H7 (cell line): ENCODE measurements at regions not wholly inside any gene's neighbourhood (a gene's known extent, or its start where the extent isn't known, plus 50 kb on each side); places are given as distances from the start of the nearest gene placed in this dataset.

Source experiments
- DNase-seq: peaks from one replicate; pipeline ENCODE4 v3.0.0; 2012
- H3K27me3 ChIP-seq: 2 replicates; pipeline ENCODE4 v1.6.0; 2011; ENCODE audit warnings: mild to moderate bottlenecking, low read length; ENCODE audit not compliant: control insufficient read depth, insufficient read depth
- H3K36me3 ChIP-seq: replicated peaks from 2 replicates; pipeline ENCODE4 v1.5.1; 2011; ENCODE audit warnings: low read length; ENCODE audit not compliant: control insufficient read depth, insufficient read depth
- H3K4me3 ChIP-seq: 2 replicates; pipeline ENCODE4 v1.5.1; 2011; ENCODE audit warnings: low read depth, mild to moderate bottlenecking, control low read depth, low read length, moderate library complexity; ENCODE audit not compliant: insufficient read depth

GRCh38 chr20:6715401-6715941 lies 52.0 kb upstream of the BMP2 start:
- no peak overlapping the region for H3K4me3 ChIP-seq
- no peaks in the 10 kb centered on the region for H3K36me3 ChIP-seq
- no peak for DNase-seq
- no peaks in the 10 kb centered on the region for H3K27me3 ChIP-seq

DNA sequence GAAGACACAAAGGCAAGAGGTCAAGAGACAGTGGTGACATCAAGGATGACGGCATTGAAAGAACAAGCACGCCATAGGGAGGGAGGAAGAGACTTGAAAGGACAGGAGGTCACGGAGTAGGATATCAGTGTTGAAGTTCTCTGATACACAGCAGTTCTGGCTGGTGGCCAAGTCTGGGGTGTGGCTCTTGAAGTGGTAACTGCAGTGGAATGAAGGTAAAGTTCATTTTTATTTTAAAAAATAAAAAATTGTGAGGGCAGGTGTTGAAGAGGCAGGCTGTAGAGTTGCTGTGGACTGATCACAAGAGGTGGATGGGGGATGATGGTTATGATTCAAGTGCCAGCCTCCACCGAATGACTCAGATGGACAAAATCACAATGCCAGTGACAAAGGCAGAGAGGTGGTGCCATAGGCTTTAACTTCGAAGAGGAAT lies 53.2 kb upstream of the BMP2 start:
- no peaks in the 10 kb centered on the region for H3K27me3 ChIP-seq
- no peaks in the 10 kb centered on the region for H3K36me3 ChIP-seq
- no peak for DNase-seq
- no peak overlapping the region for H3K4me3 ChIP-seq

GRCh38 chr20:6711951-6712649 lies 55.4 kb upstream of the BMP2 start:
- DNase-seq: no peak
- Histone ChIP-seq H3K27me3 (no peaks in the 10 kb centered on the region), H3K4me3 (no peak overlapping the region), H3K36me3 (no peaks in the 10 kb centered on the region)

DNA sequence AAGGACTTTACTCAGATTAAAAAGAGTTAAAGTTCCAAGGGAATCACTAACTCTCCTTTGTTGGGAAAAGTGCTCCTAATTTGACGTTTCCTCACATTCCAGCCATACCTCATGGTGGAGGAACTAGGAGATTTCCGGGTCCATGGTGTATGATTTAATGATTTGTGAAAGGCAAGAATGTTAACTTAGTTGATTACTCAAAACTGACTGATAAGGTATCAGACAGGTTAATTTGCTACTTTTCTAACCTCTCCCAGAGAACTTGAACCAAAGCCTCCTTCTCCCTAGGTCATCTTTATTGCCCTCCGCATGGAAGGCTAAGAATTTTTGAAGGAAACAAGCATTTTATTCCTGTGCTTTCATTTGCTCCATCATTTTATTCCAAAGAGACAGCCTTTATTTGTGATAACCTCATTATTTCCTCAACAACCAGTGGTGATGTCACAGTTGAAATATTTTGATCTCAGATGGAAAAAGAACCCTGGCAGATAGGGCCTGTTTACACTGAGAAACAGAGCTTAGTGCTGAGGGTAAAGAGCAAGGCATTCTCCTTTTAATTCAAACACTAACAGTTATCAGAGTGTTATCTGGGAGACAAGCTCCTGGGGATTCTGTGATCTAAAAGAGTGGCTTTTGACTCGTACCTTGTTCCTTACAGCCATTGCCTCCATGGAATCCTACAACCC lies 57.4 kb upstream of the BMP2 start:
- Histone ChIP-seq H3K27me3 (no peaks in the 10 kb centered on the region), H3K4me3 (no peak overlapping the region), H3K36me3 (no peaks in the 10 kb centered on the region)
- no peak for DNase-seq

DNA sequence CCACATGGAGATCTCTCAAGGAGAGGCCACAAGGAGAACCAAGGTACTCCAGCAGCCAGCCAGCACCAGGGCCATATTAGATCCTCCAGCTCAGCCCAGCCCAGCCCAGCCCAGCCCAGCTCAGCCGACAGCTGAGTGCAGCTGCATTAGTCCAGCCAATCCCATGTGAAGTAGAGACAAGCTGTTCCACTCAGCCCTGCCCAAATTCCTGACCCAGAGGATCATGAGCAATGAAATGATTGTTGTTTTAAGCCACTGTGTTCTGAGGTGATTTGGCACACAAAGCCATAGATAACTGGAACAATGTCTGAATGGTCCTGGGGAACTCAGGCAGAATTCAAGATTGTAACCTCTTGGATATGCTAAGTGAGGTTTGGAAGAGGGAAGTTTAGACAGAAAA lies 59.5 kb upstream of the BMP2 start:
- no peaks in the 10 kb centered on the region for H3K36me3 ChIP-seq
- no peak overlapping the region for H3K4me3 ChIP-seq
- DNase-seq: no peak
- no peaks in the 10 kb centered on the region for H3K27me3 ChIP-seq

GRCh38 chr20:6707321-6707831 lies 60.1 kb upstream of the BMP2 start:
- Histone ChIP-seq H3K36me3 (no peaks in the 10 kb centered on the region), H3K4me3 (no peak overlapping the region), H3K27me3 (no peaks in the 10 kb centered on the region)
- DNase-seq: no peak

GRCh38 chr20:6705926-6706548 lies 61.4 kb upstream of the BMP2 start:
- no peaks in the 10 kb centered on the region for H3K36me3 ChIP-seq
- no peaks in the 10 kb centered on the region for H3K27me3 ChIP-seq
- no peak overlapping the region for H3K4me3 ChIP-seq
- no peak for DNase-seq

DNA sequence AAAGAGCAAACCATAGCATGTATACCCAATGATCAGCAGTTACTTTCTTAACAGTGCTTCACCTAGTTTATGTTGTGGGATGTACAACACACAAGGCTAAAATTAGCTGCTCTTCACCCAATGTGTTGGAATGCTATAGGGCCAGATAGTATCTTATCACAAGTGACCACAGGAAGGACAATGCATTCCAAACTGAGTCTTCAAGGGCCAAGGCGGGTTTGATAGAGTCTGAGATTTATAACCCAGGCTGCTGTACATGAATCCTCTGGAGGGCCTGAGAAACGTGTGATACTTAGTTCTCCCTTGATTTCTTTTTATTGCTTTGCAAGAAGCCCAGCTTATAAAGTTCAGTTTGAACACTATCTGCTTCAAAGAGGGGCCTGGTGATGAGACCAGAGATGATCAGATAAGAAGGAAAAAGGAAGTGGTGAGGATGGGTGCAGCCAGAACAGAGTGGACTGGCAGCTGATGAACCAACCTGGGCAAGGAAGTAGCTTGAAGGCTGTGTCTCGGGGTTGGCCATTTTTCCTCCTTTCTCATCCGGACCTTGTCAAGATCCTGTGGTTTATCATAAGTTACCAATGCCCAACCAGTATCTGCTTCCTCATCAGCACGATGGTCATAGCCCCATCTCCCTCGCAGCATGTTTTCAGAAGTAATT lies 62.2 kb upstream of the BMP2 start:
- no peak for DNase-seq
- Histone ChIP-seq H3K36me3 (no peaks in the 10 kb centered on the region), H3K4me3 (no peak overlapping the region), H3K27me3 (no peaks in the 10 kb centered on the region)

DNA sequence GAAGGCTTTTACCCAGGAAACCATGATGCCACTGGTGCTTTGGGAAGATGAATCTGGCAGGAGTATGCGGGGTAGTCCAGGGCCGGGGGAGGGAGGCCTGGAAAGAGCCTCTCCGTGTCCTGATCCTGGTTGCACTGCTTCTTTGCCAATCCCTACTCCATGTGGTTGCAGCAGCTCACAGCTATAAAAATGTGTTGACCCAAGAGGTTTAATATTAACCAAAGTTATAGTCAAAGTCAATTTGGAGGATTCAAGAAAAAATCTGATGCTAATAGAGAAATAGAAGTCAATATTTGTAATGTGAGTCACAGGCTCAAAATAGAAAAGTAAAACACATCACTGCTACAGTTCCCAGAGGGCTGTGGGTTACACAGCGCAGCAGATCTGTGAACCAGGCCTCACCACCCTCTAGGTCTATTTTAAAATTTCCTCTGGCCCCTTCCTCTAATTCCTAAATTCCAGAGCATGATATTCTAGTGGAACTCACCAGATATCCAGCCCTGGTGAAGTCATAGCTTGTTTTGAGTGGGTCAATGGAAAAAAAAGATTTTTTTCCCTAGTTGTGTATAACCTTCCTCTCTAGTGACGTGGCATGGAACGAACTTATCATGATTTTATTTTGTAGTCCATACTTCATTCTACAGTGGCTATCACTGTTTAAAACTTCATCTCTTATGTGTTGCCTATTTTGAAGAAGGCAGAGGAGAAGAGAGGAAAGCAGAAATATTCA lies 63.2 kb upstream of the BMP2 start:
- no peak overlapping the region for H3K4me3 ChIP-seq
- no peak for DNase-seq
- no peaks in the 10 kb centered on the region for H3K27me3 ChIP-seq
- no peaks in the 10 kb centered on the region for H3K36me3 ChIP-seq

- Histone ChIP-seq H3K36me3 (no peaks in the 10 kb centered on the region), H3K4me3 (no peak overlapping the region), H3K27me3 (no peaks in the 10 kb centered on the region)
- no peak for DNase-seq
Measured at GRCh38 chr20:6703656-6704055, 63.8 kb upstream of the BMP2 start.

GRCh38 chr20:6703047-6703446 lies 64.4 kb upstream of the BMP2 start:
- Histone ChIP-seq H3K36me3 (no peaks in the 10 kb centered on the region), H3K4me3 (no peak overlapping the region), H3K27me3 (no peaks in the 10 kb centered on the region)
- DNase-seq: no peak

DNA sequence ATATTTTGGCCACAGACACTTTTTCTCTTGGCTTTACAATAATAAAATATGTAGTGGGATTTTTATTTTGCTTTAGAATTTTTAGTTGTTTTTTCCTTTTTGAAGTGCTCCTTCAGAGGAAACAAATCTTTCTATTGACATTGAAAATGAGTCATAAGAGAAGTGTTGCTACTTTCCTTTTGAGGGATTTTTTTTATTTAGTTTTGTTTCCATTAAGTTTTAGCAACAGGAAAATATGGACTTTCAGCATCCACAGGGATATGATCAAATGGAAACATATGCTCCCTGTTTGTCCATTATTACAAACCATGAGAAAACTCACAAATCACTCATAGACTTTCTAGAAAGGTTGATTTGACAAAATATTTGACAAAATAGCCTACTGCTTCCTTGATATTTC lies 65.3 kb upstream of the BMP2 start:
- no peaks in the 10 kb centered on the region for H3K36me3 ChIP-seq
- no peak for DNase-seq
- H3K27me3 ChIP-seq: no peaks in the 10 kb centered on the region
- no peak overlapping the region for H3K4me3 ChIP-seq

DNA sequence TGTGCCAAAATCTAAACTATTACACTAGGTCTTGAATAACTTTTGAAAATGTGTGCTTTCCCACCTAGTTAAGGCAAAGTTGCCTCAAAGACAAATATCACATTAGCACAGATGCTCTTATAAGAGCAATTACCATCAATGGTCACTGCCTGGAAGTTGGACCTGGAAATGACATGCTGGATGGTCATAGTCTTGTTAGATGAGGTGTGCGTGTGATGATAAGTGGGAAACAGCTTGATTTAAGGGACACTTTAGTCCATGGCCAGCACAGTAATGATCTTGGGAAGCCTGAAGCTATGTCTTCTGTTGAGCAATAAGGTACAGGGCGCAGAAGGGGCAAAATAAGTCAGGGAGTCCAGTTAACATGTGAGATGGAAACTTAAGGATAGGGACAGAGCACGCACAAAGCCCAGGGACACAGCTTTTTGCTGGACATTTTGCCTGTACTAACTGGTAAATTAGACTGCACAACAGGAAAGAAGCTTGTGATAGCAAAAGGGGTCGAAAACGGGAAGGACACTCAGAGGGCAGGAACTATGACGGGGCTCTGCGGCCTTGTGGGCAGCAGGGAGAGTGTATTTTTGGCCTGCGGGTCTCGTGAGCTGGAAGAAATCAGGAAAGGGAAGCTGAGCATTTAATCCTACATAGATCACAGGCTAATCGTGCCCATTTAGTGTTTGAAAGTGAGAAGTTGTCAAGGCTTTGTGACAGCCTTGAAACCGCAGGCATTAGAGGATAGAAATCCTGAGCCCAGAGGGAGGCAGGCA lies 66.7 kb upstream of the BMP2 start:
- DNase-seq: no peak
- Histone ChIP-seq H3K27me3 (no peaks in the 10 kb centered on the region), H3K36me3 (no peaks in the 10 kb centered on the region), H3K4me3 (no peak overlapping the region)
